Frontal cortex (tissue), 3 donors: ENCODE measurements at regions not wholly inside any gene's neighbourhood (a gene's known extent, or its start where the extent isn't known, plus 50 kb on each side); places are given as distances from the start of the nearest gene placed in this dataset.

Source experiments
- DNase-seq, 2 donors: peaks; one replicate each; pipeline ENCODE4 v3.0.0; 2012; ENCODE audit warnings: low spot score in 2 of 2
- FAIRE-seq: peaks from 2 replicates; lab custom pipeline; 2012; peaks lifted over from hg19 to GRCh38; lab: Jason Lieb, UNC
- donor health status: control.
- donor health status: control.
- donor health status: control.

DNA sequence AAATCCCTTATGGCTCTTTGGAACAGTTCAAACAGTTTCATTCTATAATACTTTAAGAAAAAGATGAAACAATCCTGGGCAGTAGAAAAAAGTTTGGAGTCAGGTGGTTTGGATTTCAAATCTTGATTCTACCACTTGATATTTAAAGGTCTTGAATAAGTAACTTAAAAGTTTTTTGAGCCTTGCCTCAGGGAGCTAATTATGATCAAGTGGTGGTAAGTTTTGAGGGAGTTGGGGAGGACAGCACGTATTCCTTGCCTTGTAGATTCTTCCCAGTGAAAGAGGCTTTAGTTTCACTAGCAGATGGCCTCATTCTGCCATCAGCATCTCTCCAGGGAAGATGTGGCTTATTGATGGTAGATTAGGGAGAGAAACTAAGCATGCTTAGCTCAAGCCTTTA is 168.4 kb upstream of the CSNK1A1L start:
- DNase-seq = no peak
- FAIRE-seq = no peak

GRCh38 chr13:37270226-37271001 is 164.9 kb upstream of the CSNK1A1L start:
- no peak for FAIRE-seq
- DNase-seq = no peak

DNA sequence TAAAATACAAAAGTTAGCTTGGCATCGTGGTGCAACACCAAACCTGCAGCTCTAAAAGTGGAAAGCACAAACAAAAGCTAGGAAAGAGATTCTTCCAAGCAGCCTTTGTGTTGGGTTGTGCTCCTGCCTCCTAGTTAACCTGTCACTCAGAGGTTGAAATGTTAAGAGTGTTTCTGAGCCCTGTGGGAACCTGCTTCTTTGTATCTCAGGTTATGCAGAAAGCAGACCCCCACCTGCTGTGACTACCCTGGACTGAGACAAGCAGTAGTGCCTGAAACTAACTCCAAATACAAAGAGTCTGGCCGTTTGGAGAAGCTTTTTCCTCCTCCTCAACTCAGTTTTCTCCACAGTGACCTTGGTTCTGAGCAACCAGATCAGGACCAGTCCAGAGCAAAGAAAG is 158.4 kb upstream of the CSNK1A1L start:
- DNase-seq (no peak), FAIRE-seq (no peak)

DNA sequence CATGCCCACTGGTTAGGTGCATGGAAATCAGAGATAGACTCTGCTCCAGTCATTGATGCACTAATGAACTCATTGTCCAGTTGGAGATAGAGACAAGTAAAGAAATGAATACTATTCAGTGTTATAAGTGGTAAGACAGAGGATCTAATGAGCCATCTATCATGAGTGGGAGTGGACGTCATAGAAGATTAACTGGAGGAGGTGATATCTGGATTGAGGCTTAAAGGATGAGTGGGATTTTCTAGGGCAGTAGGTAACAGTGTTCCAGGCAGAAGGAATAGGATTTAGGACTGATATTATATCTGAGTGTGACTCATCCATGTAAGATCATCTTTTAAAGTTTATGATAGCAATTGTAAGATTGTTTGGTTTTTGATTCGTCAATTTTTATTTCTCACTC is 152.2 kb upstream of the CSNK1A1L start:
- FAIRE-seq = no peak

GRCh38 chr13:37257051-37257450 is 151.6 kb upstream of the CSNK1A1L start:
- DNase-seq = no peak
- FAIRE-seq = no peak

More for the DNA sequence above, 152.2 kb upstream of the CSNK1A1L start:
- DNase-seq = no peak

GRCh38 chr13:37241786-37242185 is 136.3 kb upstream of the CSNK1A1L start:
- FAIRE-seq (no peak), DNase-seq (no peak)

- FAIRE-seq (no peak), DNase-seq (no peak)
These were observed 124.9 kb upstream of the CSNK1A1L start for GRCh38 chr13:37230346-37230745.

DNA sequence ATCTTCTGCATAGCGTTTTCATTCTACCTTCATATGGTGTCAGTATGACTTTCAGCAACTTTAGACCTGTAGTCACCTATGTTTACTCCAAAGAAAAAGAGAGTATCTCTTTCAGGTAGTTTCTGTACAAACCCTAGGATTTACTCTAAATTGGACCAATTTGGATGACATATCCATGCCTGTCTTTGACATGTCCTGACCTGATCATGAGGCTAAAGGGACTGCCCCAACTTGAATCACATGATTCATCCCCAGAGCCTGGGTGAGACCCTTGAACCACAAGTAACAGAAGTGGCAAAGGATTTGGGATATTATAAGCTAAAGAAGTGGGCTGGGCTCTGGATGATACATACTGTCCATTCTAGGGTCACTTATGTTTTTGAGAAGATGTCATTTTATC is 124.5 kb upstream of the CSNK1A1L start:
- DNase-seq (no peak), FAIRE-seq (no peak)

GRCh38 chr13:37226971-37227370 is 121.5 kb upstream of the CSNK1A1L start:
- DNase-seq (no peak), FAIRE-seq (no peak)

DNA sequence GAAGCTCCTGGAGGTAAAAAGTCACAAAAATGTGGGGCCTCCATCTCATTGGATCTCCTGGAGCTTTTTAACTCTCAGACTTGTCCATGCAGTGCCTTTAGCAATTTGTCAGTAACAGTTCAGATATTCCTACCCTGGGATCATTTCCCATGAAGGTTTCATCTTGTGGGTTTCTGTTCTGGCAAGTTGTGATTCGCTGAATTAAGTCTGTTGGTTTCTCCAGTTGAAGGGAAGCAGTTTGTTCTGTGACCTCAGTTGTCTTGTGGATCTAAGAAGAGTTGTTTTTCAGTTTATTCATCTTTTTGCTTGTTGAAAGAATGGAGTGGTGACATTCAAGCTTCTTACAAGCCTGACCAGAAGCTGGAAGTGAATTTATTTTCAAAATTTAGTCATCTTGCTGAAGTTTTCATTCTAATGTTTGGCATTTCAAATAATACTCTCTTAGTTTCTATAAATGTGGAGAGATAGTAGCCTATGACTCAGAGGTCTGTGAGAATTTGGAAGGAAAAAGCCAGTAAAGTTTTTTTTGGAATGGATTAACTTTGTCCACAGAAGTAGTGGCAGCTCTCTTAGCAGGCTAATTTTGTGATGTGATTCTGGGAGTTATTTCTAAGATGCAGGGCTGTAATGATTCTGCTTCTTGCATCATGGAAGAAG is 120.1 kb upstream of the CSNK1A1L start:
- no peak for DNase-seq
- no peak for FAIRE-seq

GRCh38 chr13:37216331-37216730 is 110.9 kb upstream of the CSNK1A1L start:
- FAIRE-seq (no peak), DNase-seq (no peak)

DNA sequence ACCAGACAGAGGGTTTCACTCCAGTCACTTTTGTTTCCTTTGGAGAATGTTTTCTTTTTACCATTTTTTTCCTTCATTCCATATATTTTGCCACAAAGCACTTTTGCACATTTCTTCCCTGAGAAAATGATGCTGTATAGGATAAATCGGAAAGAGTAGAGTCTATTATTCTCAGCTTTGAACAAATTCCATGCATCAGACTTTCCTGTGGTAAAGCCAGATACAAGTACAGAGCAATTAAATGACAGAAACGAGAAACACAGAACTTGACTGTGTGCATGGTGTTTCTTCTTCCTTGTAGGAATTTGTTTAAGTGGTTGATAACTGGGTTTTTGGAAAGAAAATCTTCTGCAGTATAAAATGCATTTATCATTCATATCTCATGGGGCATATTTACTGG is 107.4 kb upstream of the CSNK1A1L start:
- no peak for FAIRE-seq

DNA sequence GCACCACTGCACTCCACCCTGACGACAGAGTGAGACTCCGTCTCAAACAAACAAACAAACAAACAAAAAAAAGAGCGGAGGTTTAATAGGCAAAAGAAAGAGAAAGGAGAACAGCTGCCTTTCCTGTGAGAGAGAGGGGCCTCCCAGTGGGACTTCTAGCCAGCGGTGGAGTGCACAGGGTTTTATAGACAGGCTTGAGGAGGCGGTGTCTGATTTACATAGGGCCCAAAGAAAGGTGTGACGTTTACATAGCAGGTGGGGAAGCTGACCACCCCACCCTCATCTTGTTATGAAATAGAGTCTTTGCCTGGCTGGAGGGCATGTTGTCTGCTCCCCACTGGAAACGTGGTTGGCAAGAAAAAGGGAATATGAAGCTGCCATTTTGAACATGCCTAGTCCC is 106.0 kb upstream of the CSNK1A1L start:
- no peak for FAIRE-seq

More for the DNA sequence above, 107.4 kb upstream of the CSNK1A1L start:
- DNase-seq = no peak

GRCh38 chr13:37209621-37210580 is 104.4 kb upstream of the CSNK1A1L start:
- no peak for DNase-seq
- FAIRE-seq = peak; percentile 62

More for the DNA sequence above, 106.0 kb upstream of the CSNK1A1L start:
- DNase-seq = no peak

DNA sequence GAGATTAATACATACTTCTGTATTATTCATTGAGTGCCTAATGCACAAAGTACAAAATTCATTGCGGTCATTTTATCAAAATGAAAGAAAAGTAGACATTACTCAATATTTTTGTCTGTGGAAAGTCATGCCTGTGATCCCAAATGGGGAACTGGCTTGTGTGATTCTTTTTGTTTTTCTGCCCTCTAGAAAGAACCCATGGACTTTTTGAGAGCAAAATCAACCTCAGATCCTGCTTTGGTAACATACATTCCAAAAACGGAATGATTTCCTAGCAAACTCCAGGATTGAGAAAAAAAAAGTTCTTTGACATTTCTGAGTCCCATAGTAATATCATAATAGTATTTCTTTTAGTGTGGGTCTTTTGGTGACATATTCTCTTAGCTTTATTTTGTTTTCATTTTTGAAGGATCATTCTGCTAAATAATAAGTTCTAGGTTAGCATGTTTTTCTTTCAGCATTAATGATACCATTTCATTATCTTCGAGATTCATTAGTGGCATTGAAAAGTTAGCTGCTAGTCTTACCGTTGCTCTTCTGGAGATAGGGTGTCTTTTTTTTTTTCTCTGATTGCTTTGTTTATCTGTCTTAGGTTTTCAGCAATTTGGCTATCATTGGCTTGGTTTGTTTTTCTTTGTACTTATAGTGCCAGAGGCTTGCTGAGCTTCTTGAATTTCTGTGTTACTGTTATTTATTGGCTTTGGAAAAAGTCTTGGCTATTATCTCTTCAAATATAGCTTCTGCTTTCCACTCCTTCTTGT is 102.4 kb upstream of the CSNK1A1L start:
- no peak for FAIRE-seq
- DNase-seq = no peak

- no peak for DNase-seq
- FAIRE-seq = no peak
These were observed 96.8 kb upstream of the CSNK1A1L start for GRCh38 chr13:37202264-37202663.

- DNase-seq (no peak), FAIRE-seq (no peak)
These were observed 95.6 kb upstream of the CSNK1A1L start for GRCh38 chr13:37201081-37201480.

- FAIRE-seq (no peak), DNase-seq (no peak)
These were observed 93.2 kb upstream of the CSNK1A1L start for GRCh38 chr13:37198629-37199028.

DNA sequence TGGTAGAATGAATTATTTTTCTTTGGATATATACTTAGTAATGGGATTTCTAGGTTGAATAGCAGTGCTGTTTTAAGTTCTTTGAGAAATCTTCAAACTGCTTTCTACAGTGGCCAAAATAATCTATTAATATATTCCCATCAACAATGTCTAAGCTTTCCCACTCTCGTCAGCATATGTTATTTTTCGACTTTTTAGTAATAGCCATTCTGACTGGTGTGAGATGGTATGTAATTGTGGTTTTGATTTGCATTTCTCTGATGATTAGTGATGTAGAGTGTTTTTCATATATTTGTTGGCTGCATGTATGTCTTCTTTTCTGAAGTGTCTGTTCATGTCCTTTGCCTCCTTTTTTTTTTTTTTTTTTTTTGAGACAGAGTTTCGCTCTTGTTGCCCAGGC is 90.2 kb upstream of the CSNK1A1L start:
- FAIRE-seq (no peak), DNase-seq (no peak)

DNA sequence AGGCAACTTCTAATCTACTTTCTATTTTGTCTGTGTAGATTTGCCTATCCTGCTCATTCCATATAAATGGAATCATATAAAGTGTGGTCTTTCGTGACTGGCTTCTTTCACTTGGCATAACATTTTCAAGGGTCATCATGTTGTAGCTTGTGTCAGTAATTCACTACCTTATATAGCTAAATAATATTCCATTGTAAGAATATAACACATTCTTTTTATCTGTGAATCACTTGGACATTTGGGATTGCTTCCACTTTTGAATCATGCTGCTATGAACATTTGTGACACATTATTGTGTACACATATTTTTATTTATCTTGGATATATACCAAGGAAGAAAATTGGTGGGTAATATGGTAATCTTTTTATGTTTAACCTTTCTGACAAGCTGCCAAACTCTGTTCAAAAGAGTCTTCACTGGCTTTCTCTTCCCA is 89.0 kb upstream of the CSNK1A1L start:
- FAIRE-seq (no peak), DNase-seq (no peak)
